ENCODE measurements at regions not wholly inside any gene's neighbourhood (a gene's known extent, or its start where the extent isn't known, plus 50 kb on each side); places are given as distances from the start of the nearest gene placed in this dataset.
"Not testable (repeated sequence)": the region's sequence is repeated elsewhere in the genome, so short reads cannot be mapped to it uniquely, and the experiment has no call there.

GRCh38 chr1:55801481-55801880, 586.3 kb upstream of the USP24 start:
- no peak for DNase-seq (ENCODE audit: extremely low spot score)
- POLR2A ChIA-PET, result no interaction called here
- TF ChIP-seq CTCF (IDR thresholded peaks at IDR 0.05; ENCODE audit: control extremely low read depth, extremely low read depth, low read depth, missing control alignments), result no peak
- CTCF ChIA-PET, result interaction anchor here (1.3 kb wide), 1 partner anchor 11 kb away, joined by 4 read pairs; no protein-coding TSS in a partner anchor

- no peak for DNase-seq (ENCODE audit: extremely low spot score)
- CTCF ChIA-PET, result no interaction called here
- TF ChIP-seq CTCF (IDR thresholded peaks at IDR 0.05; ENCODE audit: control extremely low read depth, extremely low read depth, low read depth, missing control alignments), result no peak
- POLR2A ChIA-PET, result no interaction called here
Measured at GRCh38 chr1:55800503-55800902, 585.3 kb upstream of the USP24 start.

- ChIA-PET POLR2A (no interaction called here), CTCF (no interaction called here)
- no peak for DNase-seq (ENCODE audit: extremely low spot score)
- TF ChIP-seq CTCF (IDR thresholded peaks at IDR 0.05; ENCODE audit: control extremely low read depth, extremely low read depth, low read depth, missing control alignments), result no peak
Measured at GRCh38 chr1:55793856-55794255, 578.7 kb upstream of the USP24 start.

- ChIA-PET POLR2A (no interaction called here), CTCF (interaction anchor here (1.4 kb wide), 1 partner anchor 18 kb away, joined by 4 read pairs; no protein-coding TSS in a partner anchor)
- DNase-seq (ENCODE audit: extremely low spot score), result no peak
- no peak for TF ChIP-seq CTCF (IDR thresholded peaks at IDR 0.05; ENCODE audit: control extremely low read depth, extremely low read depth, low read depth, missing control alignments)
Measured at GRCh38 chr1:55792870-55793269, 577.7 kb upstream of the USP24 start.

GRCh38 chr1:55789466-55789865, 574.3 kb upstream of the USP24 start:
- no peak for TF ChIP-seq CTCF (IDR thresholded peaks at IDR 0.05; ENCODE audit: control extremely low read depth, extremely low read depth, low read depth, missing control alignments)
- ChIA-PET POLR2A (no interaction called here), CTCF (interaction anchor here (0.7 to 2.1 kb wide), 2 partner anchors 13 to 16 kb away, joined by 3 to 4 read pairs; no protein-coding TSS in a partner anchor)
- no peak for DNase-seq (ENCODE audit: extremely low spot score)

- POLR2A ChIA-PET, result no interaction called here
- TF ChIP-seq CTCF (IDR thresholded peaks at IDR 0.05; ENCODE audit: control extremely low read depth, extremely low read depth, low read depth, missing control alignments), result no peak
- CTCF ChIA-PET, result no interaction called here
- no peak for DNase-seq (ENCODE audit: extremely low spot score)
Measured at GRCh38 chr1:55786396-55786795, 571.2 kb upstream of the USP24 start.

- CTCF ChIA-PET; DNase-seq (ENCODE audit: extremely low spot score); POLR2A ChIA-PET: not testable (repeated sequence)
Measured at GRCh38 chr1:55784941-55785450, 569.8 kb upstream of the USP24 start.

Data from GM10248 (cell line).